Natural killer cell (primary cell): ENCODE measurements at regions not wholly inside any gene's neighbourhood (a gene's known extent, or its start where the extent isn't known, plus 50 kb on each side); places are given as distances from the start of the nearest gene placed in this dataset.

Experiments
- ATAC-seq, 3 donors: fragments of 150-1000 bp in 2 of 3; fragments of 200-7000 bp in 1 of 3; cut with Tn5 transposase; 1 replicate in 1 of 3; 2 replicates in 2 of 3; pipeline ENCODE4 v1.10.0; 2021; ENCODE audit warnings: mild to moderate bottlenecking in 2 of 3, moderate library complexity in 2 of 3
- DNase-seq, 2 donors: peaks; one replicate each; pipeline versions ENCODE4 v3.0.0 to v3.0.0-alpha.2; 2013 to 2021; ENCODE audit warnings: mixed read lengths in 1 of 2
- H3K27ac ChIP-seq: one replicate; pipeline ENCODE4 v1.5.1; 2013; ENCODE audit warnings: mild to moderate bottlenecking, low read length
- H3K27me3 ChIP-seq: one replicate; pipeline ENCODE4 v1.6.1; 2013; ENCODE audit warnings: low read length; ENCODE audit not compliant: control insufficient read depth, insufficient read depth
- H3K36me3 ChIP-seq: one replicate; pipeline ENCODE4 v1.6.1; 2013; ENCODE audit warnings: low read length; ENCODE audit not compliant: control insufficient read depth, insufficient read depth
- H3K4me1 ChIP-seq: one replicate; pipeline ENCODE4 v1.6.1; 2013; ENCODE audit warnings: low read length; ENCODE audit not compliant: control insufficient read depth, insufficient read depth
- H3K4me3 ChIP-seq: one replicate; pipeline ENCODE4 v1.5.1; 2013; ENCODE audit warnings: low read length
- H3K9me3 ChIP-seq: one replicate; pipeline ENCODE4 v1.6.1; 2013; ENCODE audit warnings: low read length; ENCODE audit not compliant: control insufficient read depth, insufficient read depth
- H3K27ac Mint-ChIP-seq, 2 donors: one replicate each; pipeline ENCODE4 v1.8.0; 2022; ENCODE audit warnings: mild to moderate bottlenecking in 2 of 2, mixed read lengths in 2 of 2, moderate library complexity in 1 of 2
- H3K27me3 Mint-ChIP-seq, 2 donors: one replicate each; pipeline ENCODE4 v1.8.0; 2022; ENCODE audit warnings: low read depth in 2 of 2, mixed read lengths in 2 of 2
- H3K36me3 Mint-ChIP-seq: one replicate; pipeline ENCODE4 v1.8.0; 2022; ENCODE audit warnings: mixed read lengths
- H3K4me1 Mint-ChIP-seq, 2 donors: one replicate each; pipeline ENCODE4 v1.8.0; 2022; ENCODE audit warnings: mixed read lengths in 2 of 2
- H3K4me3 Mint-ChIP-seq: one replicate; pipeline ENCODE4 v1.8.0; 2022; ENCODE audit warnings: mild to moderate bottlenecking, moderate library complexity, mixed read lengths
- H3K9me3 Mint-ChIP-seq, 2 donors: one replicate each; pipeline ENCODE4 v1.8.0; 2022; ENCODE audit warnings: mixed read lengths in 2 of 2
- CTCF ChIP-seq: fragments of 200-600 bp; IDR thresholded peaks from one replicate; pipeline ENCODE4 v1.8.0; 2022; ENCODE audit warnings: antibody characterized with exemption
- WGBS: methylation state at CpG from one replicate; pipeline ENCODE4 v1.1.7; 2013; ENCODE audit warnings: missing lambda C conversion rate; ENCODE audit not compliant: insufficient coverage; 5-methylcytosine and 5-hydroxymethylcytosine counted together
- intact Hi-C: fragments of 100-400 bp; cut with micrococcal nuclease; formaldehyde crosslinking; loops from one replicate; pipeline ENCODE4 v1.14.2; 2022

DNA sequence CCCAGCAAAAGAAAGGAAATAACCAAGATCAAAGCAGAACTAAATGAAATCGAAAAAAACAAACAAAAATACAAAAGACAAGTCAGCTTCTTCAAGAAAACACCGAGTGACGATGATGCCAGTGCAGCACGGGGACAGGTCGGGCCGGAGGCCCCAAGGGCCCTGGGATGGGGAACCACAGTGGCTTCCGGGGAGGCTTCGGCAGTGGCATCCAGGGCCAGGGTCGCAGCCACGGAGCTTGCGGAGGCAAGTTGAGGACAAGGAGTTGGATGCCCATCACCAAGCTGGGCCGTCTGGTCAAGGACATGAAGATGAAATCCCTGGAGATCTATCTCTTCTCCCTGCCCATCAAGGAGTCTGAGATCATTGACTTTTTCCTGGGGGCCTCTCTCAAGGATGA lies 53.2 kb upstream of the WDR41 start:
- no peaks in the 10 kb centered on the region for H3K4me1 ChIP-seq
- H3K36me3 Mint-ChIP-seq, result no peaks in the 10 kb centered on the region
- H3K4me3 Mint-ChIP-seq, result no peak overlapping the region
- no peaks in the 10 kb centered on the region for H3K36me3 ChIP-seq
- no peak overlapping the region for H3K27ac ChIP-seq
- peaks cover 0 to 4% of the 10 kb centered on the region in 2 donors for H3K9me3 Mint-ChIP-seq
- H3K9me3 ChIP-seq, result no peaks in the 10 kb centered on the region
- intact Hi-C loops, result no loop called here
- DNase-seq, result no peak
- no peak for ATAC-seq
- 93% methylated on average over 12 of the region's 12 CpGs for WGBS
- H3K27ac Mint-ChIP-seq, result no peak overlapping the region
- H3K4me3 ChIP-seq, result no peak overlapping the region
- peaks cover 22 to 44% of the 10 kb centered on the region in 2 donors for H3K27me3 Mint-ChIP-seq
- TF ChIP-seq CTCF, result no peak
- no peaks in the 10 kb centered on the region for H3K27me3 ChIP-seq
- no peaks in the 10 kb centered on the region for H3K4me1 Mint-ChIP-seq
